HCT116 (cell line): ENCODE measurements at regions not wholly inside any gene's neighbourhood (a gene's known extent, or its start where the extent isn't known, plus 50 kb on each side); places are given as distances from the start of the nearest gene placed in this dataset.

Source experiments
- ATAC-seq: fragments of 200-7000 bp; cut with Tn5 transposase; 2 replicates; pipeline ENCODE4 v1.9.1; 2020; ENCODE audit warnings: mild to moderate bottlenecking, moderate library complexity
- BruUV-seq: library from RNA; stranded (reverse); fragments of 400-500 nt; replicated peaks from 2 replicates; lab custom pipeline; 2021; lab: Mats Ljungman, UMichigan
- CTCF ChIA-PET: fragments of 300-600 bp; sonication (Branson Sonifier 250); formaldehyde crosslinking; loops from one replicate; lab custom pipeline; 2021; ENCODE audit warnings: antibody characterized with exemption; lab: Charles Lee
- POLR2A ChIA-PET: fragments of 300-600, 350-600 bp; sonication (Branson Sonifier 250); formaldehyde crosslinking; loops from one replicate; lab custom pipeline; 2021; ENCODE audit warnings: antibody characterized with exemption; lab: Charles Lee
- RAD21 ChIA-PET, 2 experiments: fragments of 300-600 bp; sonication (Branson Sonifier 250); formaldehyde crosslinking; loops; one replicate each; lab custom pipeline; 2023; ENCODE audit warnings: low total read pairs in 2 of 2; ENCODE audit not compliant: uncharacterized antibody in 2 of 2, unreplicated experiment in 2 of 2, low non-redundant PET in 1 of 2; lab: Charles Lee
- DNase-seq: peaks from one replicate; pipeline ENCODE4 v3.0.0-alpha.2; 2010; ENCODE audit warnings: low read depth, low spot score
- H2AFZ ChIP-seq: fragments of 200-600 bp; shearing (Covaris generic), sonication (generic); 2 replicates; pipeline ENCODE4 v1.6.1; 2017; ENCODE audit warnings: low read depth, mixed run types, mixed read lengths, antibody characterized with exemption, low read length; ENCODE audit not compliant: poor library complexity, severe bottlenecking
- H3K27ac ChIP-seq: 2 replicates; pipeline ENCODE4 v1.5.1; 2012; ENCODE audit warnings: low read depth, low read length
- H3K27me3 ChIP-seq: fragments of 200-600 bp; sonication (generic); 2 replicates; pipeline ENCODE4 v1.6.1; 2016; ENCODE audit warnings: mixed run types, low read length, mixed read lengths; ENCODE audit not compliant: insufficient read depth
- H3K36me3 ChIP-seq, 2 experiments: fragments of 200-500 bp in 1 of 2; fragments of 200-600 bp in 1 of 2; sonication (Bioruptor generic) in 1 of 2; sonication (generic) in 1 of 2; 2 replicates each; pipeline versions ENCODE4 v1.5.1 to v1.6.1; 2014 to 2016; ENCODE audit warnings: low read length in 2 of 2, inconsistent platforms in 1 of 2, mixed read lengths in 1 of 2, mixed run types in 1 of 2; ENCODE audit not compliant: insufficient read depth in 2 of 2, control insufficient read depth in 1 of 2
- H3K4me1 ChIP-seq, 2 experiments: fragments of 200-600 bp in 1 of 2; sonication (generic) in 1 of 2; 2 replicates each; pipeline versions ENCODE4 v1.5.1 to v1.6.1; 2012 to 2017; ENCODE audit warnings: low read length in 2 of 2, inconsistent platforms in 1 of 2, mild to moderate bottlenecking in 1 of 2, mixed read lengths in 1 of 2, mixed run types in 1 of 2, moderate library complexity in 1 of 2; ENCODE audit not compliant: insufficient read depth in 2 of 2, control insufficient read depth in 1 of 2
- H3K4me2 ChIP-seq: fragments of 200-600 bp; sonication (generic); 2 replicates; pipeline ENCODE4 v1.6.1; 2017; ENCODE audit warnings: mixed run types, low read length, mixed read lengths
- H3K4me3 ChIP-seq, 2 experiments: fragments of 200-600 bp in 1 of 2; sonication (generic) in 1 of 2; replicated peaks in 1 of 2; 2 replicates each; pipeline ENCODE4 v1.5.1; 2011 to 2016; ENCODE audit warnings: low read length in 2 of 2, control low read depth in 1 of 2, low read depth in 1 of 2, mild to moderate bottlenecking in 1 of 2, mixed read lengths in 1 of 2, mixed run types in 1 of 2
- H3K79me2 ChIP-seq: fragments of 200-600 bp; sonication (generic); 2 replicates; pipeline ENCODE4 v1.6.1; 2017; ENCODE audit warnings: mild to moderate bottlenecking, mixed run types, low read length, moderate library complexity, mixed read lengths; ENCODE audit not compliant: insufficient read depth
- H3K9ac ChIP-seq: fragments of 200-600 bp; sonication (generic); 2 replicates; pipeline ENCODE4 v1.6.1; 2016; ENCODE audit warnings: low read length, mixed read lengths
- H3K9me2 ChIP-seq: fragments of 200-600 bp; sonication (generic), shearing (Covaris generic); 2 replicates; pipeline ENCODE4 v1.6.1; 2017; ENCODE audit warnings: mixed run types, mild to moderate bottlenecking, moderate library complexity; ENCODE audit not compliant: insufficient read depth
- H3K9me3 ChIP-seq, 2 experiments: fragments of 200-500 bp in 1 of 2; fragments of 200-600 bp in 1 of 2; sonication (Bioruptor generic) in 1 of 2; sonication (generic) in 1 of 2; 2 replicates each; pipeline ENCODE4 v1.6.1; 2014 to 2017; ENCODE audit warnings: low read length in 2 of 2, mixed read lengths in 2 of 2, inconsistent platforms in 1 of 2, low read depth in 1 of 2, mild to moderate bottlenecking in 1 of 2, mixed run types in 1 of 2, moderate library complexity in 1 of 2; ENCODE audit not compliant: control insufficient read depth in 1 of 2, insufficient read depth in 1 of 2
- H4K20me1 ChIP-seq: fragments of 200-600 bp; sonication (generic), shearing (Covaris generic); 2 replicates; pipeline ENCODE4 v1.6.1; 2017; ENCODE audit warnings: mixed run types, mild to moderate bottlenecking, moderate library complexity; ENCODE audit not compliant: insufficient read depth
- CBX3 ChIP-seq: IDR thresholded peaks from 2 replicates; pipeline ENCODE4 v1.6.1; 2012; ENCODE audit warnings: low read depth
- CEBPB ChIP-seq: IDR thresholded peaks from 2 replicates; pipeline ENCODE4 v1.6.1; 2012; ENCODE audit warnings: low read depth
- ELF1 ChIP-seq: IDR thresholded peaks from 2 replicates; pipeline ENCODE4 v1.6.1; 2012; ENCODE audit warnings: low read depth, borderline replicate concordance
- EZH2 ChIP-seq: fragments of 200-600 bp; sonication (generic); IDR thresholded peaks from 2 replicates; pipeline ENCODE4 v1.6.1; 2017; ENCODE audit warnings: antibody characterized with exemption, mixed run types
- EZH2phosphoT487 ChIP-seq: fragments of 200-600 bp; IDR thresholded peaks from 2 replicates; pipeline ENCODE4 v1.6.1; 2018; ENCODE audit warnings: antibody characterized with exemption, borderline replicate concordance
- JUND ChIP-seq: IDR thresholded peaks from 2 replicates; pipeline ENCODE4 v1.6.1; 2012
- POLR2A ChIP-seq: IDR thresholded peaks from 2 replicates; pipeline ENCODE4 v1.7.0; 2011; ENCODE audit warnings: borderline replicate concordance; ENCODE audit not compliant: insufficient read depth, insufficient read length; ENCODE audit errors: extremely low read depth
- POLR2AphosphoS5 ChIP-seq: IDR thresholded peaks from 2 replicates; pipeline ENCODE4 v1.6.1; 2011; ENCODE audit warnings: mild to moderate bottlenecking, low read depth, low read length, moderate library complexity
- SIN3A ChIP-seq: IDR thresholded peaks from 2 replicates; pipeline ENCODE4 v1.6.1; 2012; ENCODE audit warnings: low read depth
- SP1 ChIP-seq: IDR thresholded peaks from 2 replicates; pipeline ENCODE4 v1.6.1; 2012; ENCODE audit warnings: low read depth
- SRF ChIP-seq: IDR thresholded peaks from 2 replicates; pipeline ENCODE4 v1.6.1; 2012; ENCODE audit warnings: low read depth
- intact Hi-C: fragments of 100-400 bp; cut with micrococcal nuclease; formaldehyde crosslinking; loops from 2 replicates; pipeline ENCODE4 v1.10.0; 2022
- TF ChIP-seq, protein P1 (sequence below), 3 experiments: fragments of 200-600 bp in 1 of 3; sonication (generic) in 1 of 3; IDR thresholded peaks in 2 of 3; conservative IDR thresholded peaks in 1 of 3; 2 replicates each; pipeline ENCODE4 v1.5.1; 2012 to 2017; ENCODE audit warnings: low read depth in 2 of 3, low read length in 2 of 3, antibody characterized with exemption in 1 of 3, borderline replicate concordance in 1 of 3, control low read depth in 1 of 3, mild to moderate bottlenecking in 1 of 3, mixed read lengths in 1 of 3, mixed run types in 1 of 3, moderate library complexity in 1 of 3; ENCODE audit not compliant: insufficient read depth in 1 of 3

DNA sequence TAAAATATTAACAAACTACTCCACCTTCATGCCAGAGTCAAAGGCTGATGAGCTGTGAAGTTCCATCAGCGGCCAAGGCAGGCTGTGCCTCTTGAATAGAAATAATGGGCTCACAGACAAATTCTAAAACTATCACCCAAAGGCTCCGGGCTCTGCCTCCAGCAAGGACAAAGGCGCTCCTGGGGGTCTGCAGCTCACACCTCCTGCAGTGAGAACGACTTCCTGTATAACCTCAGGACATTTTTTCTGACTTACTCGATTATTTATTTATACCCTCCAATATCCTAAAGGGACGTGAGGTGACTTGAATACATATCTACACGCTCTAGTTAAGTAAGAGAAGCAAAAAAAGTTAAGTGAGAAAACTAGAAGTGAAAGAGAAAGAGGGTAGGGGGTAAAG is 500.7 kb downstream of the CCSER2 start (continued):
- TF ChIP-seq, protein P1, sequence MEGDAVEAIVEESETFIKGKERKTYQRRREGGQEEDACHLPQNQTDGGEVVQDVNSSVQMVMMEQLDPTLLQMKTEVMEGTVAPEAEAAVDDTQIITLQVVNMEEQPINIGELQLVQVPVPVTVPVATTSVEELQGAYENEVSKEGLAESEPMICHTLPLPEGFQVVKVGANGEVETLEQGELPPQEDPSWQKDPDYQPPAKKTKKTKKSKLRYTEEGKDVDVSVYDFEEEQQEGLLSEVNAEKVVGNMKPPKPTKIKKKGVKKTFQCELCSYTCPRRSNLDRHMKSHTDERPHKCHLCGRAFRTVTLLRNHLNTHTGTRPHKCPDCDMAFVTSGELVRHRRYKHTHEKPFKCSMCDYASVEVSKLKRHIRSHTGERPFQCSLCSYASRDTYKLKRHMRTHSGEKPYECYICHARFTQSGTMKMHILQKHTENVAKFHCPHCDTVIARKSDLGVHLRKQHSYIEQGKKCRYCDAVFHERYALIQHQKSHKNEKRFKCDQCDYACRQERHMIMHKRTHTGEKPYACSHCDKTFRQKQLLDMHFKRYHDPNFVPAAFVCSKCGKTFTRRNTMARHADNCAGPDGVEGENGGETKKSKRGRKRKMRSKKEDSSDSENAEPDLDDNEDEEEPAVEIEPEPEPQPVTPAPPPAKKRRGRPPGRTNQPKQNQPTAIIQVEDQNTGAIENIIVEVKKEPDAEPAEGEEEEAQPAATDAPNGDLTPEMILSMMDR (IDR thresholded peaks at IDR 0.05 in 2 of 3, conservative IDR thresholded peaks at IDR 0.05 in 1 of 3; ENCODE audit: borderline replicate concordance in 1 of 3, insufficient read depth in 1 of 3, low read depth in 2 of 3, low read length in 2 of 3), result no peak
- no peak for TF ChIP-seq SRF
- no peak for TF ChIP-seq POLR2AphosphoS5

GRCh38 chr10:84837041-84837812 is 508.8 kb downstream of the CCSER2 start:
- CTCF ChIA-PET, result interaction anchor here (0.8 kb wide), 1 partner anchor 300 kb away, joined by 3 read pairs; no protein-coding TSS in a partner anchor
- ATAC-seq, result no peak
- RAD21 ChIA-PET, result no interaction called here

More at GRCh38 chr10:84837041-84837812, 508.8 kb downstream of the CCSER2 start:
- Histone ChIP-seq H3K4me3 (no peak overlapping the region), H3K4me1 (no peaks in the 10 kb centered on the region), H2AFZ (no peak overlapping the region), H3K36me3 (no peaks in the 10 kb centered on the region), H3K79me2 (no peaks in the 10 kb centered on the region), H3K9ac (no peak overlapping the region), H3K9me2 (no peaks in the 10 kb centered on the region), H3K27ac (no peak overlapping the region), H3K9me3 (no peaks in the 10 kb centered on the region), H3K27me3 (peaks cover 34% of the 10 kb centered on the region), H4K20me1 (no peaks in the 10 kb centered on the region), H3K4me2 (no peak overlapping the region)
- intact Hi-C loops, result no loop called here
- TF ChIP-seq CEBPB (no peak), CBX3 (no peak), SP1 (no peak), POLR2A (no peak), JUND (no peak), SRF (no peak), POLR2AphosphoS5 (no peak), ELF1 (no peak), EZH2phosphoT487 (no peak), EZH2 (no peak), SIN3A (no peak)
- TF ChIP-seq, protein P1 (IDR thresholded peaks at IDR 0.05 in 2 of 3, conservative IDR thresholded peaks at IDR 0.05 in 1 of 3; ENCODE audit: borderline replicate concordance in 1 of 3, insufficient read depth in 1 of 3, low read depth in 2 of 3, low read length in 2 of 3), result no peak
- DNase-seq, result no peak
- BruUV-seq, result no TSS peak
- POLR2A ChIA-PET, result no interaction called here
